Panc1 (cell line): ENCODE measurements at regions not wholly inside any gene's neighbourhood (a gene's known extent, or its start where the extent isn't known, plus 50 kb on each side); places are given as distances from the start of the nearest gene placed in this dataset.

Experiments
- ATAC-seq: fragments of 200-7000 bp; cut with Tn5 transposase; 2 replicates; pipeline ENCODE4 v1.9.1; 2020; ENCODE audit warnings: mild to moderate bottlenecking, moderate library complexity
- BruUV-seq: library from RNA; stranded (reverse); fragments of 400-500 nt; replicated peaks from 2 replicates; lab custom pipeline; 2021; lab: Mats Ljungman, UMichigan
- CTCF ChIA-PET: fragments of 300-600 bp; sonication (Branson Sonifier 250); formaldehyde crosslinking; loops from one replicate; lab custom pipeline; 2022; ENCODE audit warnings: antibody characterized with exemption; lab: Charles Lee
- POLR2A ChIA-PET: fragments of 300-600 bp; sonication (Branson Sonifier 250); formaldehyde crosslinking; loops from one replicate; lab custom pipeline; 2022; ENCODE audit warnings: antibody characterized with exemption; lab: Charles Lee
- DNase-seq: peaks from one replicate; pipeline ENCODE4 v3.0.0-alpha.2; 2010; ENCODE audit warnings: low read depth, low spot score
- H3K27ac ChIP-seq: 2 replicates; pipeline ENCODE4 v1.5.1; 2011; ENCODE audit warnings: mild to moderate bottlenecking, low read length, inconsistent platforms
- H3K27me3 ChIP-seq: fragments of 200-500 bp; sonication (Bioruptor generic); 2 replicates; pipeline ENCODE4 v1.6.0; 2014; ENCODE audit warnings: low read length, inconsistent platforms; ENCODE audit not compliant: control insufficient read depth, insufficient read depth
- H3K36me3 ChIP-seq: fragments of 200-500 bp; sonication (Bioruptor generic); 2 replicates; pipeline ENCODE4 v1.5.1; 2014; ENCODE audit warnings: inconsistent platforms, mild to moderate bottlenecking, low read length, moderate library complexity; ENCODE audit not compliant: control insufficient read depth, insufficient read depth
- H3K4me1 ChIP-seq: 2 replicates; pipeline ENCODE4 v1.5.1; 2011; ENCODE audit warnings: inconsistent platforms, mild to moderate bottlenecking, low read length, moderate library complexity; ENCODE audit not compliant: control insufficient read depth, insufficient read depth
- H3K4me3 ChIP-seq, 2 experiments: 2 replicates each; pipeline ENCODE4 v1.5.1; 2011 to 2012; ENCODE audit warnings: low read depth in 2 of 2, low read length in 2 of 2, mild to moderate bottlenecking in 2 of 2, inconsistent platforms in 1 of 2, moderate library complexity in 1 of 2
- H3K9me3 ChIP-seq: fragments of 200-500 bp; sonication (Bioruptor generic); 2 replicates; pipeline ENCODE4 v1.5.1; 2014; ENCODE audit warnings: low read depth, mild to moderate bottlenecking, inconsistent platforms, low read length, moderate library complexity; ENCODE audit not compliant: control insufficient read depth, insufficient read depth
- POLR2AphosphoS5 ChIP-seq: IDR thresholded peaks from 2 replicates; pipeline ENCODE4 v1.6.1; 2012; ENCODE audit warnings: mild to moderate bottlenecking, low read depth, low read length, moderate library complexity
- SIN3A ChIP-seq: IDR thresholded peaks from 2 replicates; pipeline ENCODE4 v1.6.1; 2012; ENCODE audit warnings: low read depth, mild to moderate bottlenecking, low read length, moderate library complexity, borderline replicate concordance; ENCODE audit not compliant: insufficient read depth
- TCF7L2 ChIP-seq: IDR thresholded peaks from 2 replicates; pipeline ENCODE4 v1.6.1; 2011; ENCODE audit warnings: mild to moderate bottlenecking, low read depth, low read length, inconsistent platforms
- in situ Hi-C: cut with HindIII; loops from 2 replicates; pipeline ENCODE4 v1.10.0; 2016; ENCODE audit warnings: low sequenced_read_pairs, low pct_unique_long_range_greater_than_20kb
- intact Hi-C: fragments of 100-400 bp; cut with micrococcal nuclease; formaldehyde crosslinking; loops from one replicate; pipeline ENCODE4 v1.10.0; 2022; ENCODE audit not compliant: unreplicated experiment
- TF ChIP-seq, protein P1 (sequence below), 2 experiments: IDR thresholded peaks; 2 replicates each; pipeline ENCODE4 v1.6.1; 2011 to 2012; ENCODE audit warnings: low read depth in 2 of 2, control low read depth in 1 of 2, low read length in 1 of 2, mild to moderate bottlenecking in 1 of 2, moderate library complexity in 1 of 2; ENCODE audit not compliant: insufficient read depth in 1 of 2
- TF ChIP-seq, protein P2 (sequence below): fragments of 450-650 bp; IDR thresholded peaks from 2 replicates; pipeline ENCODE4 v1.5.1; 2017; ENCODE audit warnings: mild to moderate bottlenecking

DNA sequence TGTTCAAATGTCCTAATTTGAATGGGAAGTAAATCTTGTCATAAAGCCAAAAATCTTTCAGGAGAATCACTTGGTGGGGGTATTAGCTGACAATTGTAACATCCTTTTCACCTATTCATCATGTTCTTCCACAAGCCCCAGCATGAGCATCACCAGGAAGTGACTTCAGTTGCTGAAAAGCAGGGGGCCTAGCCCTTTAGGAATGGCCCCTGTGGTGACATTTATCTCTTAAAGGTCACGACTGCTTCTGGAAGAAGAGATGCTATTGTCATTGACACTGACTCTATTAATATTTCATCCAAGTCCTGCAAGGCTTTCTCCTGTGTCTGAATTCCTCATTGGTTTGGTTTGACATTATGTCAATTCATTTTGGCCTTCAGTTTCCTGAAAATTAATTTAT lies 92.6 kb downstream of the OR5AK2 start:
- DNase-seq = no peak

DNA sequence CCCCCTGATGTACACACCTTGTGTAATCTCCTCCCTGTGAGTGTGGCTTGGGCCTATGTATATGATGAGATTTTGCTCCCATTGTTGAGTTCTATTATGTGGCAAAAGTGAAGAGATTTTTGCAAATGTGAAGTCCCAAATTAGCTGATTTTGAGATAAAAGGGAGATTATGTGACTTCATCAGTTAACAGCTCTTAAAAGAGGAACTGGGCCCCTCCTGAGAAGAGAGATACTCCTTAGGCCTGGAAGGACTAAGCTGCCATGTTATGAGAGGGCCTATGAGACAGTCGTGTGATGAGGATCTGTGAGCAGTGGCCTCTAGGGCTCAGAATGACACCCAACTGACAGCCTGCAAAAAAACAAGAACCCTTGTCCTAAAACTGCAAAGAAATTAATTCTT lies 93.4 kb downstream of the OR5AK2 start:
- ChIA-PET CTCF (no interaction called here), POLR2A (no interaction called here)
- TF ChIP-seq SIN3A (no peak), POLR2AphosphoS5 (no peak), TCF7L2 (no peak)
- TF ChIP-seq, protein P1, sequence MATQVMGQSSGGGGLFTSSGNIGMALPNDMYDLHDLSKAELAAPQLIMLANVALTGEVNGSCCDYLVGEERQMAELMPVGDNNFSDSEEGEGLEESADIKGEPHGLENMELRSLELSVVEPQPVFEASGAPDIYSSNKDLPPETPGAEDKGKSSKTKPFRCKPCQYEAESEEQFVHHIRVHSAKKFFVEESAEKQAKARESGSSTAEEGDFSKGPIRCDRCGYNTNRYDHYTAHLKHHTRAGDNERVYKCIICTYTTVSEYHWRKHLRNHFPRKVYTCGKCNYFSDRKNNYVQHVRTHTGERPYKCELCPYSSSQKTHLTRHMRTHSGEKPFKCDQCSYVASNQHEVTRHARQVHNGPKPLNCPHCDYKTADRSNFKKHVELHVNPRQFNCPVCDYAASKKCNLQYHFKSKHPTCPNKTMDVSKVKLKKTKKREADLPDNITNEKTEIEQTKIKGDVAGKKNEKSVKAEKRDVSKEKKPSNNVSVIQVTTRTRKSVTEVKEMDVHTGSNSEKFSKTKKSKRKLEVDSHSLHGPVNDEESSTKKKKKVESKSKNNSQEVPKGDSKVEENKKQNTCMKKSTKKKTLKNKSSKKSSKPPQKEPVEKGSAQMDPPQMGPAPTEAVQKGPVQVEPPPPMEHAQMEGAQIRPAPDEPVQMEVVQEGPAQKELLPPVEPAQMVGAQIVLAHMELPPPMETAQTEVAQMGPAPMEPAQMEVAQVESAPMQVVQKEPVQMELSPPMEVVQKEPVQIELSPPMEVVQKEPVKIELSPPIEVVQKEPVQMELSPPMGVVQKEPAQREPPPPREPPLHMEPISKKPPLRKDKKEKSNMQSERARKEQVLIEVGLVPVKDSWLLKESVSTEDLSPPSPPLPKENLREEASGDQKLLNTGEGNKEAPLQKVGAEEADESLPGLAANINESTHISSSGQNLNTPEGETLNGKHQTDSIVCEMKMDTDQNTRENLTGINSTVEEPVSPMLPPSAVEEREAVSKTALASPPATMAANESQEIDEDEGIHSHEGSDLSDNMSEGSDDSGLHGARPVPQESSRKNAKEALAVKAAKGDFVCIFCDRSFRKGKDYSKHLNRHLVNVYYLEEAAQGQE (IDR thresholded peaks at IDR 0.05; ENCODE audit: insufficient read depth in 1 of 2, low read depth in 2 of 2, low read length in 1 of 2) = no peak
- TF ChIP-seq, protein P2, sequence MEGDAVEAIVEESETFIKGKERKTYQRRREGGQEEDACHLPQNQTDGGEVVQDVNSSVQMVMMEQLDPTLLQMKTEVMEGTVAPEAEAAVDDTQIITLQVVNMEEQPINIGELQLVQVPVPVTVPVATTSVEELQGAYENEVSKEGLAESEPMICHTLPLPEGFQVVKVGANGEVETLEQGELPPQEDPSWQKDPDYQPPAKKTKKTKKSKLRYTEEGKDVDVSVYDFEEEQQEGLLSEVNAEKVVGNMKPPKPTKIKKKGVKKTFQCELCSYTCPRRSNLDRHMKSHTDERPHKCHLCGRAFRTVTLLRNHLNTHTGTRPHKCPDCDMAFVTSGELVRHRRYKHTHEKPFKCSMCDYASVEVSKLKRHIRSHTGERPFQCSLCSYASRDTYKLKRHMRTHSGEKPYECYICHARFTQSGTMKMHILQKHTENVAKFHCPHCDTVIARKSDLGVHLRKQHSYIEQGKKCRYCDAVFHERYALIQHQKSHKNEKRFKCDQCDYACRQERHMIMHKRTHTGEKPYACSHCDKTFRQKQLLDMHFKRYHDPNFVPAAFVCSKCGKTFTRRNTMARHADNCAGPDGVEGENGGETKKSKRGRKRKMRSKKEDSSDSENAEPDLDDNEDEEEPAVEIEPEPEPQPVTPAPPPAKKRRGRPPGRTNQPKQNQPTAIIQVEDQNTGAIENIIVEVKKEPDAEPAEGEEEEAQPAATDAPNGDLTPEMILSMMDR = no peak
- intact Hi-C loops = no loop called here
- Histone ChIP-seq H3K27ac (no peak overlapping the region), H3K9me3 (no peaks in the 10 kb centered on the region), H3K4me1 (no peaks in the 10 kb centered on the region), H3K27me3 (no peaks in the 10 kb centered on the region), H3K36me3 (no peaks in the 10 kb centered on the region), H3K4me3 (no peak overlapping the region)
- in situ Hi-C loops = no loop called here
- DNase-seq (no peak), ATAC-seq (no peak)
- BruUV-seq = no TSS peak

More for the DNA sequence above, 92.6 kb downstream of the OR5AK2 start:
- no peaks in the 10 kb centered on the region for H3K36me3 ChIP-seq
- in situ Hi-C loops = no loop called here
- ChIA-PET CTCF (no interaction called here), POLR2A (no interaction called here)
- BruUV-seq = no TSS peak
- no peak overlapping the region for H3K4me3 ChIP-seq
- intact Hi-C loops = no loop called here
- ATAC-seq = no peak
- H3K4me1 ChIP-seq = no peaks in the 10 kb centered on the region
- TF ChIP-seq, protein P2 = no peak
- TF ChIP-seq POLR2AphosphoS5 (no peak), SIN3A (no peak), TCF7L2 (no peak)
- TF ChIP-seq, protein P1 (IDR thresholded peaks at IDR 0.05; ENCODE audit: insufficient read depth in 1 of 2, low read depth in 2 of 2, low read length in 1 of 2) = no peak
- no peaks in the 10 kb centered on the region for H3K9me3 ChIP-seq
- no peaks in the 10 kb centered on the region for H3K27me3 ChIP-seq
- H3K27ac ChIP-seq = no peak overlapping the region
